ENCODE measurements at regions not wholly inside any gene's neighbourhood (a gene's known extent, or its start where the extent isn't known, plus 50 kb on each side); places are given as distances from the start of the nearest gene placed in this dataset.

- DNase-seq: no peak
These were observed 78.5 kb upstream of the PRDM11 start for GRCh38 chr11:45067966-45068365.

GRCh38 chr11:45071232-45071631 lies 75.2 kb upstream of the PRDM11 start:
- no peak for DNase-seq

- no peak for DNase-seq
These were observed 72.7 kb upstream of the PRDM11 start for GRCh38 chr11:45073685-45074141.

- no peak for DNase-seq
These were observed 70.9 kb upstream of the PRDM11 start for GRCh38 chr11:45075519-45075918.

- DNase-seq: no peak
These were observed 70.5 kb upstream of the PRDM11 start for GRCh38 chr11:45075952-45076351.

GRCh38 chr11:45076761-45077160 lies 69.7 kb upstream of the PRDM11 start:
- no peak for DNase-seq

- no peak for DNase-seq
These were observed 68.0 kb upstream of the PRDM11 start for GRCh38 chr11:45078236-45079074.

- peak; percentile 70 to 74 for DNase-seq
These were observed 67.4 kb upstream of the PRDM11 start for GRCh38 chr11:45079075-45079444.

GRCh38 chr11:45079567-45079942 lies 66.9 kb upstream of the PRDM11 start:
- no peak for DNase-seq

- DNase-seq: peak; percentile 70 to 80
These were observed 66.3 kb upstream of the PRDM11 start for GRCh38 chr11:45079943-45080719.

GRCh38 chr11:45082744-45083543 lies 63.5 kb upstream of the PRDM11 start:
- DNase-seq: peak; percentile 46 to 60

GRCh38 chr11:45083544-45084087 lies 62.8 kb upstream of the PRDM11 start:
- no peak for DNase-seq

- no peak for DNase-seq
These were observed 60.6 kb upstream of the PRDM11 start for GRCh38 chr11:45085646-45086501.

- no peak for DNase-seq
These were observed 59.9 kb upstream of the PRDM11 start for GRCh38 chr11:45086526-45086925.

- DNase-seq: no peak
These were observed 59.1 kb upstream of the PRDM11 start for GRCh38 chr11:45087086-45087899.

- no peak for DNase-seq
These were observed 58.6 kb upstream of the PRDM11 start for GRCh38 chr11:45087900-45088160.

- no peak for DNase-seq
These were observed 57.2 kb upstream of the PRDM11 start for GRCh38 chr11:45089251-45089650.

- DNase-seq: no peak
These were observed 56.6 kb upstream of the PRDM11 start for GRCh38 chr11:45089676-45090499.

GRCh38 chr11:45090607-45091006 lies 55.8 kb upstream of the PRDM11 start:
- DNase-seq: no peak
